T-cell (primary cell): ENCODE measurements at regions not wholly inside any gene's neighbourhood (a gene's known extent, or its start where the extent isn't known, plus 50 kb on each side); places are given as distances from the start of the nearest gene placed in this dataset.
"Not testable (repeated sequence)": the region's sequence is repeated elsewhere in the genome, so short reads cannot be mapped to it uniquely, and the experiment has no call there.

Experiments
- ATAC-seq, 4 experiments: fragments of 200-7000 bp in 3 of 4; fragments of 150-1000 bp in 1 of 4; cut with Tn5 transposase; replicated peaks in 1 of 4; 1 replicate in 3 of 4; 2 replicates in 1 of 4; pipeline ENCODE4 v1.10.0; 2021; ENCODE audit warnings: moderate library complexity in 3 of 4, mild to moderate bottlenecking in 2 of 4, moderate number of reproducible peaks in 1 of 4
- CTCF ChIA-PET, 2 donors: fragments of 300-600 bp; sonication (Branson Sonifier 250); formaldehyde crosslinking; loops; one replicate each; lab custom pipeline; 2022; ENCODE audit warnings: antibody characterized with exemption in 2 of 2; lab: Charles Lee
- POLR2A ChIA-PET, 2 donors: fragments of 300-600 bp; sonication (Branson Sonifier 250); formaldehyde crosslinking; loops; one replicate each; lab custom pipeline; 2022; ENCODE audit warnings: antibody characterized with exemption in 2 of 2; lab: Charles Lee
- DNase-seq, 35 experiments: peaks; one replicate each; pipeline versions ENCODE4 v3.0.0 to v3.0.0-alpha.2; 2013 to 2023
- H3K27ac ChIP-seq: one replicate; pipeline ENCODE4 v1.5.1; 2013; ENCODE audit warnings: low read length
- H3K27me3 ChIP-seq, 2 experiments: replicated peaks in 1 of 2; 1 replicate in 1 of 2; 2 replicates in 1 of 2; pipeline versions ENCODE4 v1.6.1 to v1.7.0; 2013; ENCODE audit warnings: low read length in 1 of 2, mixed read lengths in 1 of 2; ENCODE audit not compliant: control insufficient read depth in 2 of 2, insufficient read depth in 2 of 2; ENCODE audit errors: extremely low read depth in 1 of 2
- H3K36me3 ChIP-seq, 2 donors: 1 replicate in 1 of 2; 2 replicates in 1 of 2; pipeline versions ENCODE4 v1.6.1 to v1.7.0; 2013; ENCODE audit warnings: low read length in 1 of 2; ENCODE audit not compliant: control insufficient read depth in 2 of 2, insufficient read depth in 1 of 2; ENCODE audit errors: extremely low read depth in 1 of 2
- H3K4me1 ChIP-seq, 2 experiments: 1 replicate in 1 of 2; 2 replicates in 1 of 2; pipeline versions ENCODE4 v1.6.1 to v1.7.0; 2013; ENCODE audit warnings: low read length in 2 of 2, mixed read lengths in 1 of 2; ENCODE audit not compliant: insufficient read depth in 2 of 2, control insufficient read depth in 1 of 2; ENCODE audit errors: extremely low read depth in 1 of 2
- H3K4me3 ChIP-seq, 2 donors: 1 replicate in 1 of 2; 2 replicates in 1 of 2; pipeline versions ENCODE4 v1.5.1 to v1.7.0; 2013; ENCODE audit warnings: mild to moderate bottlenecking in 2 of 2, low read length in 1 of 2, moderate library complexity in 1 of 2; ENCODE audit not compliant: control insufficient read depth in 1 of 2; ENCODE audit errors: extremely low read depth in 1 of 2
- H3K9me3 ChIP-seq: 2 replicates; pipeline ENCODE4 v1.7.0; 2013
- H3K27ac Mint-ChIP-seq, 2 donors: one replicate each; pipeline ENCODE4 v1.8.0; 2020 to 2021; ENCODE audit warnings: mild to moderate bottlenecking in 2 of 2, mixed read lengths in 2 of 2
- H3K27me3 Mint-ChIP-seq, 2 donors: one replicate each; pipeline ENCODE4 v1.8.0; 2021 to 2022; ENCODE audit warnings: mixed read lengths in 2 of 2
- H3K36me3 Mint-ChIP-seq: one replicate; pipeline ENCODE4 v1.8.0; 2021; ENCODE audit warnings: mixed read lengths
- H3K4me1 Mint-ChIP-seq, 3 donors: one replicate each; pipeline ENCODE4 v1.8.0; 2020 to 2022; ENCODE audit warnings: mixed read lengths in 3 of 3, mild to moderate bottlenecking in 1 of 3
- H3K4me3 Mint-ChIP-seq, 3 donors: one replicate each; pipeline ENCODE4 v1.8.0; 2020 to 2022; ENCODE audit warnings: mild to moderate bottlenecking in 3 of 3, mixed read lengths in 3 of 3, moderate library complexity in 3 of 3
- H3K9me3 Mint-ChIP-seq, 3 donors: one replicate each; pipeline ENCODE4 v1.8.0; 2020 to 2022; ENCODE audit warnings: mixed read lengths in 3 of 3
- WGBS: methylation state at CpG from one replicate; pipeline ENCODE4 v1.1.5; 2013; ENCODE audit warnings: missing lambda C conversion rate; ENCODE audit not compliant: insufficient coverage; 5-methylcytosine and 5-hydroxymethylcytosine counted together

DNA sequence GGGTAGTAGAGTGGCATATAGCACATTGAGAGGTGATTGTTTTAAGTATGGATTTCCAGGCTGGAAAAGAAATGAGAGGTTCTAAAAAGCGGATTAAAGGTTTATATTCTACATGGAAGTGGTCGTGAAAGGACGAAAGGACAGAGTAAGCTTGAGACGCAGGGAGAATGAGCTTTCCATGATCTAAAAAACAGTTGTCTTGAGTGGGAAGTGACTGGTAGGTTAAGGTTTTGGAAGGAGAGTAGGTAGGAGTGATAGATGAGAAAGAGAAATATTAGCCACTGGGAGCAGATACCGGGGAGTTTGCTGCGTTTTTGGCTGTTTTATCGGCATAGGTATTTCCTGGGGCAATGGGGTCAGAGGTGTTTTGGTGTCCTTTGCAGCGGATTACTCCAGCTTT lies 750.6 kb upstream of the ADGRB3 start:
- DNase-seq, result no peak
- ATAC-seq, result no peak
- Mint-ChIP-seq H3K27me3 (no peaks in the 10 kb centered on the region), H3K36me3 (no peaks in the 10 kb centered on the region), H3K27ac (no peak overlapping the region), H3K4me3 (no peak overlapping the region), H3K9me3 (peaks cover 12 to 14% (median 13%) of the 10 kb centered on the region in 3 donors), H3K4me1 (no peaks in the 10 kb centered on the region)
- CTCF ChIA-PET, result no interaction called here
- H3K27ac ChIP-seq, result no peak overlapping the region
- H3K27me3 ChIP-seq, result no peaks in the 10 kb centered on the region
- WGBS, result 92% methylated on average over 5 of the region's 8 CpGs
- POLR2A ChIA-PET, result no interaction called here
- no peak overlapping the region for H3K4me3 ChIP-seq
- no peaks in the 10 kb centered on the region for H3K36me3 ChIP-seq
- no peaks in the 10 kb centered on the region for H3K9me3 ChIP-seq
- H3K4me1 ChIP-seq, result no peaks in the 10 kb centered on the region

DNA sequence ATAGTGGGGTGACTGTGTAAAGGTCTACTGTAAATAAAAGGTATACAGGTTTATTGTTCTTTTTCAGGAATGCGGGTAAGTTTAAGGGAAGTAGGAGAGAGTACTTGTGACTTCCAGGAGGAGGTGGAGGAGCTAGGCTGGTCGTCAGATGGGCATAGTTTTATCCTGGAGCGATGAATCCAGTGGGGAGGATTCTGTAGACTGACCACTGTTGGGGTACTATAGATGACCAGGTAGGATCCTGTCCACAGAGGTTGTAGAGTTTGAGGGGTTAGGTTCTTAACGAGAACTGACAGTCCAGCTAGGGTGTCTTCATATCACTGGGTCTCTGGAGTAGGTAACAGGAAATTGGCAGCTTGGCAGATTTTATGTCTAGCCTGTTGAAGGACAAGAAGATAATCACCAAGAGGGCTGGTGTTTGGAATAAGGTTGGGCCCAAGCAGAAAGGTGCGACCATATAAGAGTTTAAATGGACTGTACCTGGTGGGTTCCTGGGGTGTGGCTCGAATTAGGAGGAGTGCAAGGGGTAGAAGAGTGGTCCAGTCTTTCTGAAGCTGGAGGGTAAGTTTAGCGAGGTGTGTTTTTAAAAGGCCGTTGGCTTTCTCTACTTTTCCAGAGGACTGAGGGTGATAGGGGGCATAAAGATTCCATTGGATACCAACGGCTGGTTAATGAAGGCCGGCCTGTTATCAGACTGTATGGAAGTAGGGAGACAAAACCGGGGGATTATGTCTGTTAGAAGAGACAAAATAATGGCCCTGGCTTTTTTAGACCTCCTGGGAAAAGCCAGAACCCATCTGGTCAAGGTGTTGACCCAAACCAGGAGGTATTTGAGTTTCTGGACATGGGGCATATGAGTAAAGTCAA lies 751.3 kb upstream of the ADGRB3 start:
- H3K27ac ChIP-seq, result no peak overlapping the region
- no peak for ATAC-seq
- Mint-ChIP-seq H3K36me3 (no peaks in the 10 kb centered on the region), H3K9me3 (peaks cover 11 to 13% (median 12%) of the 10 kb centered on the region in 3 donors), H3K27ac (no peak overlapping the region), H3K4me1 (no peaks in the 10 kb centered on the region), H3K27me3 (no peaks in the 10 kb centered on the region), H3K4me3 (no peak overlapping the region)
- H3K4me1 ChIP-seq, result no peaks in the 10 kb centered on the region
- no peaks in the 10 kb centered on the region for H3K9me3 ChIP-seq
- ChIA-PET CTCF (no interaction called here), POLR2A (no interaction called here)
- H3K27me3 ChIP-seq, result no peaks in the 10 kb centered on the region
- DNase-seq, result no peak
- no peak overlapping the region for H3K4me3 ChIP-seq
- WGBS, result 79% methylated on average over 11 of the region's 11 CpGs
- H3K36me3 ChIP-seq, result no peaks in the 10 kb centered on the region

DNA sequence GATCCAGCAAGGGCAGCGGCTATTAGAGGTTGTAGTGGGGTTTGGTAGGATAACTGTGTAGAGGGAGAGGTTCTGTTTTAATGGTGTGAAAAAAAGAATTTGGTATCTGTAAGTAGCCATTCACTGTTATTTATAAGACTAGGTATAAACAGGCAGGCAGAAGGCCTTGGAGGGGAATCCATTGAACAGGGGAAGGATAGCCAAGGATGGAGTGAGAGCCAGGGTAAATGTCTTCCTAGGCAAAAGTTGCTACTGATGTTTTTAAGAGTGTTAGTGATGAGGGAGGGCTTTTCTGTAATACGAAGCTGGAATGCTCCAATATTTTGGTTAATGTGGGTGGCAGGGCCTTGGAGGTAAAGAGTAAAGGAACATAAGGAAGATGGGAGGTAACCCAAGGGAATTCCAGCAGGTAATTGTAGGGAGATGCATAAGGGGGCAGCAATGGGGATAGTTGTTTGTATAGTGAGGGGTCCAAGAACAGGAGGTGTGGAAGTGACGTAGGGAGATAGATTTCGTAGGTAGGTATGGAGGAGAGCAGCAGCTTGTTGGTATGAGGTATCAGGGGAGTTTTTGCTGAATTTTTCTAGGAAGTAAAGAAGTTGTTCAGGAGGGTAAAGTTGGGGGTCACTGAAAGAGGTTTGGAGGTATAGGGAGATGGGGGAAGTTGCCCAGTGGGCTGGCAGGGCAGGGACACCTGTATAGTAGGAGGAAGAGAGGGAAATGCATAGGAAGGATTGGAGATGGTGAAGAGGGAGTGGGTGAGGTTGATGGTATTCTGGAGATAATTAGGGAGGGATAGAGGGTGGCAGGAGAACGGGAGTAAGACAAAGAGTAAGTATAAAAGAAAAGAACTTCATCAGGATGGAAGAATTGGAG lies 752.4 kb upstream of the ADGRB3 start:
- H3K27ac Mint-ChIP-seq, result no peak overlapping the region
- Histone ChIP-seq H3K4me3 (no peak overlapping the region), H3K27ac (no peak overlapping the region), H3K4me1 (no peaks in the 10 kb centered on the region), H3K27me3 (no peaks in the 10 kb centered on the region), H3K36me3 (no peaks in the 10 kb centered on the region), H3K9me3 (no peaks in the 10 kb centered on the region)
- ATAC-seq, result no peak
- ChIA-PET POLR2A (no interaction called here), CTCF (no interaction called here)
- no peak overlapping the region for H3K4me3 Mint-ChIP-seq
- DNase-seq, result no peak
- H3K4me1 Mint-ChIP-seq, result no peaks in the 10 kb centered on the region
- no peaks in the 10 kb centered on the region for H3K36me3 Mint-ChIP-seq
- 74% methylated on average over 4 of the region's 5 CpGs for WGBS
- peaks cover 2 to 7% (median 4%) of the 10 kb centered on the region in 3 donors for H3K9me3 Mint-ChIP-seq
- no peaks in the 10 kb centered on the region for H3K27me3 Mint-ChIP-seq

DNA sequence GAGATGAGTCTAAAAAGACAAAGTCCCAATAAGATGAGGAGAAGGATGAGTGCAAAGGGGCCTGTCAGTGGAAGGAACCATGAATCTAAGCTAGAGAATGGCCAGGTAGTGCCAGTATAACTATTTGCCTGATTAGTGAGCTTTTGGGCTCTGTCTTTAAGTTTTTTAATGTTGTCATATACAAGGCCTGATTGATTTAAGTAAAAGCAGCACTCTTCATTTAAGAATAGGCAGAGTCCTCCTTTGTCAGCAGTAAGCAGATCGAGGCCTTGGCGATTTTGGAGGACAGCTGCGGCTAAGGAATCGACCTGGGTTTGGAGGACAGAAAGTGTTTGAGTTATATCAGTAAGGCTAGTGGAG lies 753.4 kb upstream of the ADGRB3 start:
- H3K27me3 ChIP-seq, result no peaks in the 10 kb centered on the region
- H3K4me3 Mint-ChIP-seq, result no peak overlapping the region
- ATAC-seq (no peak), DNase-seq (no peak)
- no peak overlapping the region for H3K27ac ChIP-seq
- H3K36me3 Mint-ChIP-seq, result no peaks in the 10 kb centered on the region
- ChIA-PET POLR2A (no interaction called here), CTCF (no interaction called here)
- no peak overlapping the region for H3K27ac Mint-ChIP-seq
- H3K27me3 Mint-ChIP-seq, result no peaks in the 10 kb centered on the region
- H3K9me3 ChIP-seq, result peaks cover 2% of the 10 kb centered on the region
- no peaks in the 10 kb centered on the region for H3K4me1 ChIP-seq
- H3K9me3 Mint-ChIP-seq, result peaks cover 3 to 5% (median 4%) of the 10 kb centered on the region in 3 donors
- H3K4me1 Mint-ChIP-seq, result no peaks in the 10 kb centered on the region
- no peak overlapping the region for H3K4me3 ChIP-seq
- H3K36me3 ChIP-seq, result no peaks in the 10 kb centered on the region
- WGBS, result 85% methylated on average over 4 of the region's 4 CpGs

DNA sequence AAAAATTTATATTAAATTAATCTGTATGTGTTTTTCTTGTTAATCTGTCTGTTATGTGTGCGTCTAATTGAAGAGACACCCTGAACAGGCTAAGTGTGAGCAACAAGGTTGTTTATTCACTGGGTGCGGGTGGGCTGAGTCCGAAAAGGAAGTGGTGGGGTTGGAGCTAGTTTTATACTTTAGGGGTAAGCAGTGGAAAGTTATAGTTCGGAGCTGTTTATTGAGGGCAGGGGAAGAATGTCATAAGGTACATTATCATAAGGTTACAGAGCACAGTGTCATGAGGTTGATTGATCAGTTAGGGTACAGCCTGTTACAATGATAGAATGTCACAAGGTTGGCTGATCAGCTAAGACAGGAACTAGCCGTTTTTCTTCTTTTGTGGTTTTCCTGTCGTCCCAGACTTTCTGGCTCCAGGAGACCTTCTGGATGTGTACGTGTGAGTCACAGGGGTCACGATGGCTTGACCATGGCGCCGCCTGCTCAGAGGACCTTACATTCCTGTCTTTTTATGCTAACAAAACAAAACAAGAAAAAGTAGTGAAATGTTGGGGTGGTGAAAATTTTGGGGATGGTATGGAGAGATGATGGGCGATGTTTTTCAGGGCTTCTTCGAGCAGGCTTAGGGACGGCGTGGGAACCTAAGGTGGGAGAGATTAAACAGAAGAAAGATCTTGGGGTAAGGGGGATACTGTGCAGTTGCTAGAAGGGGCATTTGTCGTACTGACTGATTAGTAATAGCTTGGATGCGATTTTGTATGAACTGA lies 754.0 kb upstream of the ADGRB3 start:
- no peaks in the 10 kb centered on the region for H3K4me1 ChIP-seq
- ChIA-PET CTCF (no interaction called here), POLR2A (no interaction called here)
- ATAC-seq (no peak), DNase-seq (no peak)
- H3K27me3 Mint-ChIP-seq, result no peaks in the 10 kb centered on the region
- H3K4me3 ChIP-seq, result no peak overlapping the region
- H3K4me1 Mint-ChIP-seq, result no peaks in the 10 kb centered on the region
- H3K9me3 Mint-ChIP-seq, result peaks cover 3 to 5% (median 4%) of the 10 kb centered on the region in 3 donors
- H3K27ac ChIP-seq, result no peak overlapping the region
- H3K36me3 ChIP-seq, result no peaks in the 10 kb centered on the region
- H3K27ac Mint-ChIP-seq, result no peak overlapping the region
- H3K4me3 Mint-ChIP-seq, result no peak overlapping the region
- H3K9me3 ChIP-seq, result peaks cover 2% of the 10 kb centered on the region
- 74% methylated on average over 12 of the region's 16 CpGs for WGBS
- no peaks in the 10 kb centered on the region for H3K27me3 ChIP-seq
- H3K36me3 Mint-ChIP-seq, result no peaks in the 10 kb centered on the region

DNA sequence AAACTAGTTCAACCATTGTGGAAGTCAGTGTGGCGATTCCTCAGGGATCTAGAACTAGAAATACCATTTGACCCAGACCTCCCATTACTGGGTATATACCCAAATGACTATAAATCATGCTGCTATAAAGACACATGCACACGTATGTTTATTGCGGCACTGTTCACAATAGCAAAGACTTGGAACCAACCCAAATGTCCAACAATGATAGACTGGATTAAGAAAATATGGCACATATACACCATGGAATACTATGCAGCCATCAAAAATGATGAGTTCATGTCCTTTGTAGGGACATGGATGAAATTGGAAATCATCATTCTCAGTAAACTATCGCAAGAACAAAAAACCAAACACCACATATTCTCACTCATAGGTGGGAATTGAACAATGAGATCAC lies 754.7 kb upstream of the ADGRB3 start:
- H3K4me1 ChIP-seq, CTCF ChIA-PET, H3K4me1 Mint-ChIP-seq, H3K4me3 Mint-ChIP-seq, H3K27ac Mint-ChIP-seq, H3K27ac ChIP-seq, ATAC-seq, H3K36me3 Mint-ChIP-seq, H3K27me3 Mint-ChIP-seq, H3K36me3 ChIP-seq, H3K9me3 ChIP-seq, POLR2A ChIA-PET, DNase-seq, H3K27me3 ChIP-seq, H3K9me3 Mint-ChIP-seq, H3K4me3 ChIP-seq: not testable (repeated sequence)
- WGBS, result no CpG with 5 or more reads among the region's 4 CpGs
